GM21423 (cell line): ENCODE measurements at regions not wholly inside any gene's neighbourhood (a gene's known extent, or its start where the extent isn't known, plus 50 kb on each side); places are given as distances from the start of the nearest gene placed in this dataset.
A peak's percentile ranks its signal among the peaks of the same experiment; 100 is the strongest.
"Not testable (repeated sequence)": the region's sequence is repeated elsewhere in the genome, so short reads cannot be mapped to it uniquely, and the experiment has no call there.

Source experiments
- ATAC-seq: cut with Tn5 transposase; IDR thresholded peaks from one replicate; pipeline ENCODE4 v1.9.1; 2021; ENCODE audit warnings: mild to moderate bottlenecking, moderate library complexity; ENCODE audit not compliant: unreplicated experiment

GRCh38 chr3:177793451-177793850 is 596.2 kb upstream of the TBL1XR1 start:
- ATAC-seq: no peak

- ATAC-seq: no peak
These were observed 597.9 kb upstream of the TBL1XR1 start for GRCh38 chr3:177795216-177795615.

DNA sequence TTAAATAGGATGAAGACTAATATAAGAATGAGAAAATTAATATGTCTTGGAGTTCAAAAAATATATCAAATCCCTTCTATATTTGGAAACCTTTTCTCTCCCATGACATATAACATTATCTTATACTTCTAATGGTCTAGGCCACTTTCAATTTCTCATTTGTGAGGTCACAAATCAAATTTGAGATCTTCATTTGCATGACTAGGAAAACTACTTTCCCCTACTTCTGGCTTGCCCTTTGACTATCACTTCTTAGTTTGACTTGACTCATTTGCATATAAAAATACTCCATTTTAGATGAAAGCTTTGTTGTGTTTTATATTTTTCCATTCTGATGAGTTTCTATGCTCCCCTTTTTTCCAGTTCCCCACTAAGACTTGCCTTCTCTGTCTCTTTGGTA is 598.6 kb upstream of the TBL1XR1 start:
- no peak for ATAC-seq

DNA sequence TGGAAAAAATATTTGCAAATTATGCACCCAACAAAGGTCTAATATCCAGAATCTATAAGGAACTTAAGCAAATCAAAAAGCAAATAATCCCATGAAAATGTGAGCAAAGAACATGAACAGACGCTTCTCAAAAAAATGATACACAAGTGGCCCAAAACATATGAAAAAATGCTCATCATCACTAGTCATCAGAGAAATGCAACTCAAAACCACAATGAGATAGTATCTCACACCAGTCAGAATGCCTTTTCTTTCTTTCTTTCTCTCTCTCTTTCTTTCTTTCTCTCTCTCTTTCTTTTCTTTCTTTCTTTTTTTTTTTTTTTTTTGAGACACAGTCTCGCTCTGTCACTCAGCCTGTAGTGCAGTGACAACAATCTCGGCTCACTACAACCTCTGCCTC is 602.9 kb upstream of the TBL1XR1 start:
- not testable (repeated sequence) for ATAC-seq

DNA sequence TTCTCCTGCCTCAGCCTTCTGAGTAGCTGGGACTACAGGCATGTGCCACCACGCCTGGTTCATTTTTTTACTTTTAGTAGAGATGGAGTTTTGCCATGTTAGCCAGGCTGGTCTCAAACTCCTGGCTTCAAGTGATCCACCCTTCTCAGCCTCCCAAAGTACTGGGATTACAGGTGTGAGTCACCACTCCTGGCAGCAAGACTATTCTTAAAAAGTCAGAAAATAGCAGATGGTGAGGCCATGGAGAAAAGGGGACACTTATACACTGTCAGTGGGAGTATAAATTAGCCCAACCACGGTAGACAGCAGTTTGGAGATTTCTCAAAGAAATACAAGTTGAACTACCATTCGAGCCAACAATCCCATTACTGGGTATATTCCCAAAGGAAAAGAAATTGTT is 603.3 kb upstream of the TBL1XR1 start:
- no peak for ATAC-seq

DNA sequence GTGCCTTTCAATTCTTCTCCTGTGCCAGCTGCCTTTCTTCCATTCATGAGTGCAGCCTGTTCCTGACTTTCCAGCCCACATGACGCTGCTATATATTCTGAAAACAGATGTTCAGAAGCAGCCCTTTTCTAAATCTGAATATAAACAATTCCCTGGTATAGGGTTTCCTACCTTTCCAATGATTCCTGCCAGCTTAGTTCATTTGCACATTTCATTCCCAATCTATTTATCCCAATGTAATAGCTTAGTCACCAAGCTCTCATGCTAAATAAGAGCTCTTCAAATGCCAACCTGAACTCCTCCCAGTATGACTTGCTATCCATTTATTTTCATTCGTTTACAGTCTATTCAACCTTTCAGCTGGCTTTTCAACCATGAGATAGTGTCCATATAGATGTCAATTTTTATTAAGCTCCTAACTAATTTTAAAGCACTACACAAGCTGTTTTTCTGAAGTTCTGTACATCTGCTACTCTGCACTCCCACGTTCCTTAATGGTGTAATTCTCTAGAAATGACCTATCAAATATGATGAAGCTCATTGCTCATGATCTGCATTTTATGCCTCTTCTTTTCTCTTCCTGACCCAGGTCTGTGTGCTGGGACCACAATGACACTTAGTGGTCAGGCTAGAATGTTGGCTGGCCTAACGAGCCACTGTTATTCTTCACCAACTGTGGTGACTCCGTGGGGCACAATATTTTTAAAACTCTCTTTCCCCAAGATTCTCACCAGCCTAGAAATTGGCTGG is 605.0 kb upstream of the TBL1XR1 start:
- ATAC-seq: no peak

- no peak for ATAC-seq
These were observed 606.2 kb upstream of the TBL1XR1 start for GRCh38 chr3:177803500-177803899.

DNA sequence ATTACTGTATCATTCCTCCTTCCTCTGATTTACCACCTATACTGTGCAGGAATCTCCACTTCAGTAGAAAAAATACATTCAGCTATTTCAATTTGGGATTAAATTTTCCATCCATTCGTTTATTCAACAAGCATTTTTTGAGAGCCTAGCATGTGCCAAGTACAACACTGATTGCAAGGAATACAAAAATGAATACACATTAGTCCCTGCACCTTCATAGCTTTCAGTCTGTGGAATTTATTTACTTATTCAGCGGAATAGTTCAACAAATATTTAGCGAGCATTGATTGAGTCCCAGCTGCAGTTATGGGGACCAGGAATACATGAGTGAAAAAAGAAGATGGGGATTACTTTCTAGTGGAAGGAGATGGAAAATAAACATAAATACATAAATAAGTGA is 606.8 kb upstream of the TBL1XR1 start:
- no peak for ATAC-seq

DNA sequence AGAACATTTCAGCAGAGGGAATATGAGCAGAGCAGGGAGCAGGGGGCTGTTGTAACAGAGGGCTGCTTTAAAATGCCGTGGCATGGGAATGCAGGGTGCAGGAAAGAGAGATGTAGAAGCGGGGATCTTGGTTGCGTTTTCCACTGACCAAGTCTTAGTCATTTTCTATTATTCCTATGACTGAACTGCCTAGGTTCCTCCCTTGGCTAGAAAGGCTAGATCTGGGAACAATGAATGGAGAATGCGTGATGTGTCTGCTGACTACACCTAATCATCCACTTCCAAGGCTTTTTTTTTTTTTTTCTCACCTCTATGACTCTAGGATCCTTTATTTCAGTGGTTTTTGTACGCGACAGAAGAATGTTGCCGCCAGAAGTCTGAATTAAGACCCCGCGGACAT is 607.4 kb upstream of the TBL1XR1 start:
- no peak for ATAC-seq

DNA sequence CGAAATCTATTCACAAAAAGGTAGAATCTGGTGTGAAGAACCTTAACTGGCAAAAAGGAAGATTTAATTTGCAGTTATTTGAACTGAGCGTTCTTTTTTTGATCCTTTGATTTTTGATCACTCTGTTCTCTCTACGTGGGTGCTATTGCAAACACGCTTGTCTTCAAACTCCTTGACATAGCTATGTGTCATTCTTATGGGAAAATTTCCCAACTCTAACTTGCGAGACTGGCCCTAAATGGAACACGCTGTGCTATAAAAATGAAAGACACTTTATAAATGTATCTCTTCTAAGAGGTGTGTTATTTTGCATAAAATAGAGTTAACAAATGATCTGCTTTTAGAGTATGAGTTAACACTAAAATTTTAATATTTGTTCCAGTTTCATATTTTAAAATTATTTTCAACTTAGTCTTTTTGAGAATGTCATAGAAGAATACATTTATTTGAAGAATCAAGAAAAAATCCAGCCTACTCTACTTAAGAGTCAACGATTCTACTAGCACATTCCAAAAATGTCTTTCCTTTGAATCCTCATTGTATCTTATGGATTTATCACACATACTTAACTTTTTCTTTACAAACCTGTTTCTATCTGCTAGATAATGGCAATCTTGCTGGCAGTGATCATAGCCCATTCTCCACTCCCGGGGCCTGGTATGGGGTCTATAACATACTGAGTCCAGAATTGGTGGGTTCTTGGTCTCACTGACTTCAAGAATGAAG is 610.0 kb upstream of the TBL1XR1 start:
- no peak for ATAC-seq

DNA sequence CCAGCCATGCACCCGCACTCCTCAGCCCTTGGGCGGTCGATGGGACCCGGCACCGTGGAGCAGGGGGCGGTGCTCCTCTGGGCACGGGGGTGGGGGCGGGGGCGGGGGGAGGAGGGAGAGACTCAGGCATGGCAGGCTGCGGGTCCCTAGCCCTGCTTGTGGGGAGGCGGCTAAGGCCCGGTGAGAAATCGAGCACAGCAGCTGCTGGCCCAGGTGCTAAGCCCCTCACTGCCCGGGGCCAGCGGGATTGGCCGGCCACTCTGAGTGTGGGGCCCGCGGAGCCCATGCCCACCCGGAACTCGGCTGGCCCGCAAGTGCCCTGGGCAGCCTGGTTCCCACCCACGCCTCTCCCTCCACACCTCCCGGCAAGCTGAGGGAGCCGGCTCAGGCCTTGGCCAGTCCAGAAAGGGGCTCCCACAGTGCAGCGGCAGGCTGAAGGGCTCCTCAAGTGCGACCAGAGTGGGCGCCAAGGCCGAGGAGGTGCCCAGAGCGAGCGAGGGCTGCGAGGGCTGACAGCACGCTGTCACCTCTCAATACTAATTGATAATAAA is 611.7 kb upstream of the TBL1XR1 start:
- ATAC-seq: not testable (repeated sequence)

DNA sequence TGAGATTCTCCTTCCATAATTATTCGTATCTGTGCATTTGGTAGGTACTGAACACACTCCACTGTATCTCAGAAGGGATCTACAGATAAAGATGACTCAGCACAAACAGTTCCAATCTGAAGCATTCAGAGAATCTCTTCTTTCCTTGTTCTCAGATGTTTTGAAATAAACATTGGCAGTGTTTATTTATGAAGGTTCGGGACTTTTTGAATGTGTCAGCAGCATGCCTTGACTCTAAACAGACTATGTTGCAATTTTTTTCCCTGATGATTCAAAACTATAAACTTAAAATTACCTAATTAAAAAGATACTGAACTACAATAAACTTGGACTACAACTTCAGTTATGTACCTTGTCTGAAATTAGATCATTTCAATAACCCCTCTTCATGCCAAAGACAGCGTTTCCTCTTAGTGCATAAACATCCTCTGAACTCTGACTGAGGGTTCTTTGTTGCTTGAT is 612.9 kb upstream of the TBL1XR1 start:
- no peak for ATAC-seq

DNA sequence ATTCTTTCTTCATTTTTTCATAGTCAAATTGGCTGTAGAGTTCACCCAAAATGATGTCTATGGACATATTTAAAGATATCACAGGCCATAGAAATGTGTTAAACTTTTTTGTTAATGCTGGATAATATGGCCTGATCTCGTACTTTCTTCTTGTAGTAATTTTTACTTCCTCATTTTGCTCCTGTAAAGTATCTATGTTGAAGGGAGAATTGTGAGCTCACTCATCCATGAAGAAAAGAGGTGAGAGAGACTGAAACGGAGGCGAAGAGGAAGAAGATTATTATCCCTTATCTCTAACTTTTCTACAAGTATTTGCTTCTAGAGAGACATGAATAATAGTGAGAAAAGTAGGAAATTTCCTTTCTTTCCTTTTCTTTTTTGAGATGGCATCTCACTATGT is 613.8 kb upstream of the TBL1XR1 start:
- ATAC-seq: no peak

- ATAC-seq: no peak
These were observed 614.6 kb upstream of the TBL1XR1 start for GRCh38 chr3:177811835-177812234.

DNA sequence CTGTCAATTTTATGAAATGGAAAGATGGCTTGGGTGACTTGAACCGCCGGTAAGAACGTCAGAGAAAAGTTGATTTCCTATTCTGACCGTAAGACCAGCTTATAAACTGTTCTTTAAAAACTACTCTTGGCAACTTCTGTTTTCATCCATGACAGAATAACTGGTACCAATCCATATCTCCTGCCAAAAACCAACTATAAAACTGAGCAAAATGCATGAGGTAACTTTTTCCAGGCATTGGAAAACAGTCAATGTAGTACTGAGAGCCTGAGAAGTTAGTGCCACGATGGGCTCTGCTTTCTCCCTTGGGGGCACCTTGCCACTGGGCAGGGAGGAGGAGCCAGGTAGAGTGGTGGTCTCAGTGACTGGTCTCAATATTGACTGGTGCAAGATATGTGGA is 615.2 kb upstream of the TBL1XR1 start:
- ATAC-seq: no peak

- no peak for ATAC-seq
These were observed 616.0 kb upstream of the TBL1XR1 start for GRCh38 chr3:177813322-177813721.

GRCh38 chr3:177816667-177817208 is 619.5 kb upstream of the TBL1XR1 start:
- ATAC-seq: no peak

- ATAC-seq: no peak
These were observed 620.5 kb upstream of the TBL1XR1 start for GRCh38 chr3:177817751-177818150.

DNA sequence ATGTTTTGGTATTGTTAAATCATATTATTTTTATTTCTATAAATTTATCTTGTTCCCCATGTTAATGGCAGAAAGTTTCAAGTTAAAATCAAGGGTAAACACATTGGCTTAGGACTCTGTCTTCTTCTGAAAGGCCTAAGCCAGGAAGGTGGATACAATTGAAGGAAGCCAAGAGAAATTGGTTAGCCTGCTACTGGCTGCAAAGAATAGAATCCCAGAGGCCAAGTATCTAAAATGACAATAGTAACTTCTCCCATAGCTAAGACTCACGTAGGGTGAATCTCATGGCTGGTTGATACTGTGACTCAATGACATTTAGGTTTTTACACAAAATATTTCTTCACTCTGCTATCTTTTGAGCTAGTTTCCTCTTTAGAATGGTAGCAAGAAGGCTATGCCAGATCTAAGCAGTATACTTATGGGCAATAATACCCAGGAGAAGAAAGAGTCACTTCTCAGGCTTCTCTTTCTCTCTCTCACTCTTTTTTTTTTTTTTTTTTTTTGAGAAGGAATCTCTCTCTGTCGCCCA is 621.5 kb upstream of the TBL1XR1 start:
- ATAC-seq: no peak

DNA sequence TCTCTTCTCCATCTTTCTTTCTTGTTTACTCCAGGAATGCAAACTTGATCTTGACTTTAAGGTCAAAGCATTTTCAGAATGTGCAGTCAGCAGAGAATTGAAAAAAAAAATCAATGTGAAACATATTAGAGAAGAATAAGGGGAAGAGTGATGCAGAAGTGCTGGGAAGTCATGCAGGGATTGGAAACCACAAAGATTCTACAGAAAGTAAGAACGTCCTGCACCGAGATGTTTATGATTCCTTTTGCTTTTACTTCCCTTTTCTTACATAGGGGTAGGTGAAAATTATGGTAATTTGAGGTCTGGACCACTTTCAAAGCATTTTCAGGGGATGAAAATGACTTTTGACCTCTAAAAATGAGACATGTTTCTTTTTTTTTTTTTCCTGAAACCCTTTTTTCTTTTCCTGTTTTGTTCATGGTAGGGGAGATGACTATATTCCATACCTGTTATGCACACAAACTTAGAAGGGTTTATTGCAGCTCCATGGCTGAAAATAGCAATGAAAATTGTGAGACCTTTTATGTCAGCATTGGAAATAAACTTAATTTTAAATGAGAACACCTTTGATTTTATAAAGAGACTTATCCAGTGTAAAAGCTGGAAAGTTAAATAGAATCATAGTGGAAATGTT is 623.5 kb upstream of the TBL1XR1 start:
- peak; percentile 82 for ATAC-seq

DNA sequence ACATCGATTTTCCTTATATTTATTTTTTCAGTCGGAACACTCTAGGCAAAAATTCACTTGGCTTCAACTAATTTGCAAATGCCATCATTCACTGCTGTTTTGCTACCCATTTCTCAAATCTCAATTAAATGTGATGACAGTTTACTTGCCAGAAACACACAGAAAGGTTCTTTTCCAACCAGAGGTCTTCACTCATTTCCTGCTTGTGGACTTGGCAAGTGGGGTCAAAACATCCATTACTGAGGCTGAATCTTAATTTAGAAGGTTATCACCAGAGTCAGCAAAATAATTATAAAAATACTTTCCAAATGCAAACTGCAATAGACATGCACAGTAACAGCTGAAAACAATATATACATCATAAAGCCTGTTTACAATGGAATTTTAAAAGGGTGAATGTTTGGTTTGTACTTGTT is 625.4 kb upstream of the TBL1XR1 start:
- no peak for ATAC-seq
